ENCODE measurements at regions not wholly inside any gene's neighbourhood (a gene's known extent, or its start where the extent isn't known, plus 50 kb on each side); places are given as distances from the start of the nearest gene placed in this dataset.

- H2AFZ ChIP-seq (ENCODE audit: low read length), result no peak overlapping the region
- 62% methylated on average over 8 of the region's 8 CpGs for WGBS (ENCODE audit: low lambda C conversion rate)
These were observed 160.6 kb downstream of the VEGFA start for GRCh38 chr6:43930440-43931154.

More at GRCh38 chr6:43930440-43931154, 160.6 kb downstream of the VEGFA start:
- Histone ChIP-seq H3K9ac (ENCODE audit: insufficient read depth, low read depth, low read length) (no peak overlapping the region), H3K4me1 (ENCODE audit: insufficient read depth, low read length) (peaks cover 99% of the 10 kb centered on the region), H3K4me3 (replicated peaks in 1 of 3; ENCODE audit: insufficient read depth in 1 of 3, low read depth in 2 of 3, low read length in 3 of 3) (no peak overlapping the region), H4K20me1 (ENCODE audit: insufficient read depth, low read length) (no peaks in the 10 kb centered on the region), H3K36me3 (replicated peaks in 1 of 2; ENCODE audit: control insufficient read depth in 1 of 2, insufficient read depth in 2 of 2, low read length in 2 of 2) (no peaks in the 10 kb centered on the region), H3K4me2 (ENCODE audit: low read depth, low read length) (no peak overlapping the region), H3K27me3 (ENCODE audit: control insufficient read depth in 1 of 2, insufficient read depth in 2 of 2, low read length in 2 of 2) (peaks cover 5 to 11% of the 10 kb centered on the region in 2 experiments; a peak in 2 of 5 replicates), H3K9me3 (ENCODE audit: low read length) (no peaks in the 10 kb centered on the region), H3K27ac (ENCODE audit: extremely low read length, insufficient read depth, low read length) (no peak overlapping the region), H3K79me2 (ENCODE audit: insufficient read depth, low read length) (no peaks in the 10 kb centered on the region)
- ChIA-PET POLR2A (interaction anchor here (1.0 kb wide), 1 partner anchor 60 kb away, joined by 3 read pairs; no protein-coding TSS in a partner anchor), CTCF (ENCODE audit: low intra/inter-chr PET ratio, low total read pairs) (no interaction called here)
- FAIRE-seq (no peak), ATAC-seq (no peak), DNase-seq (ENCODE audit: low spot score) (no peak)
- no TSS peak for BruUV-seq (replicated peaks)
- in situ Hi-C loops (cut with HindIII; ENCODE audit: extremely low pct_ligation_motif_present, low pct_unique_long_range_greater_than_20kb) (no loop called here), intact Hi-C loops (cut with micrococcal nuclease; ENCODE audit: unreplicated experiment) (no loop called here)
- TF ChIP-seq HOXA3 (CRISPR knock-in tag; IDR thresholded peaks at IDR 0.05), result 0 out of 2 replicates have a peak, but pooled peaks have one; percentile 15
- TF ChIP-seq ZNF232 (CRISPR knock-in tag; IDR thresholded peaks at IDR 0.05; ENCODE audit: borderline replicate concordance), result no peak
- TF ChIP-seq KDM3A (CRISPR knock-in tag; IDR thresholded peaks at IDR 0.05; ENCODE audit: low read depth), result no peak
- TF ChIP-seq ZNF878 (CRISPR knock-in tag; IDR thresholded peaks at IDR 0.05), result 0 out of 2 replicates have a peak, but pooled peaks have one; percentile 33
- TF ChIP-seq PATZ1 (CRISPR knock-in tag; IDR thresholded peaks at IDR 0.05), result no peak
- peak; percentile 22 for TF ChIP-seq TEAD3 (CRISPR knock-in tag; optimal IDR thresholded peaks at IDR 0.05; ENCODE audit: borderline replicate concordance)
- TF ChIP-seq PAX8 (CRISPR knock-in tag; IDR thresholded peaks at IDR 0.05; ENCODE audit: borderline replicate concordance), result no peak
- TF ChIP-seq HNF4A (CRISPR knock-in tag; IDR thresholded peaks at IDR 0.05), result no peak; the same call in 1 of the 2 replicates
- TF ChIP-seq GATAD2A (CRISPR knock-in tag; IDR thresholded peaks at IDR 0.05), result peak; percentile 20; the same call in 1 of the 2 replicates
- TF ChIP-seq, protein P1, sequence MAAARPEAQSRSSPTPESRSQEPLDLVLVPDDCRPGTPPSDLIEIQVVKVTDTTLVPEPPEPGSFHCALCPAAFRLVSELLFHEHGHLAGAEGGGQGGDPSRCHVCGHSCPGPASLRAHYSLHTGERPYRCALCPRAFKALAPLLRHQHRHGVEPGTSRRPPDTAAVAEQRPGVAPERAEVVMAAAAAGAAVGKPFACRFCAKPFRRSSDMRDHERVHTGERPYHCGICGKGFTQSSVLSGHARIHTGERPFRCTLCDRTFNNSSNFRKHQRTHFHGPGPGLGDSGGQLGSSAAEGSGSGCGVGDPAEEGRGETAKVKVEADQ (CRISPR knock-in tag; IDR thresholded peaks at IDR 0.05; ENCODE audit: borderline replicate concordance), result no peak
- TF ChIP-seq FOSL2 (CRISPR knock-in tag; IDR thresholded peaks at IDR 0.05), result peak; percentile 5; the same call in 1 of the 2 replicates
- TF ChIP-seq SOX5 (CRISPR knock-in tag; IDR thresholded peaks at IDR 0.05; ENCODE audit: borderline replicate concordance), result no peak
- TF ChIP-seq, protein P2, sequence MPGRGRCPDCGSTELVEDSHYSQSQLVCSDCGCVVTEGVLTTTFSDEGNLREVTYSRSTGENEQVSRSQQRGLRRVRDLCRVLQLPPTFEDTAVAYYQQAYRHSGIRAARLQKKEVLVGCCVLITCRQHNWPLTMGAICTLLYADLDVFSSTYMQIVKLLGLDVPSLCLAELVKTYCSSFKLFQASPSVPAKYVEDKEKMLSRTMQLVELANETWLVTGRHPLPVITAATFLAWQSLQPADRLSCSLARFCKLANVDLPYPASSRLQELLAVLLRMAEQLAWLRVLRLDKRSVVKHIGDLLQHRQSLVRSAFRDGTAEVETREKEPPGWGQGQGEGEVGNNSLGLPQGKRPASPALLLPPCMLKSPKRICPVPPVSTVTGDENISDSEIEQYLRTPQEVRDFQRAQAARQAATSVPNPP (CRISPR knock-in tag; IDR thresholded peaks at IDR 0.05), result no peak
- no peak for TF ChIP-seq ZNF382 (CRISPR knock-in tag; IDR thresholded peaks at IDR 0.05; ENCODE audit: borderline replicate concordance)
- TF ChIP-seq RARA (CRISPR knock-in tag; IDR thresholded peaks at IDR 0.05), result peak; percentile 39
- TF ChIP-seq ZNF350 (CRISPR knock-in tag; IDR thresholded peaks at IDR 0.05; ENCODE audit: borderline replicate concordance, low read depth), result 0 out of 2 replicates have a peak, but pooled peaks have one; percentile 25
- peak; percentile 60; the same call in 1 of the 2 replicates for TF ChIP-seq ZNF263 (CRISPR knock-in tag; IDR thresholded peaks at IDR 0.05)
